HepG2 (cell line): ENCODE measurements at regions not wholly inside any gene's neighbourhood (a gene's known extent, or its start where the extent isn't known, plus 50 kb on each side); places are given as distances from the start of the nearest gene placed in this dataset.

Source experiments
- ELF4 ChIP-seq: sonication (generic); formaldehyde crosslinking; IDR thresholded peaks from 2 replicates; pipeline ENCODE4 v1.5.0; 2020; ENCODE audit warnings: missing genetic modification reagents, mild to moderate bottlenecking, moderate library complexity, borderline replicate concordance
- EP300 ChIP-seq, 3 experiments: sonication (generic) in 1 of 3; formaldehyde crosslinking in 1 of 3; IDR thresholded peaks; 2 replicates each; pipeline versions ENCODE4 v1.5.1 to v1.6.1; 2011 to 2020; ENCODE audit warnings: low read depth in 2 of 3, low read length in 2 of 3, borderline replicate concordance in 1 of 3, improper control_type of control experiment in 1 of 3, mild to moderate bottlenecking in 1 of 3, missing genetic modification reagents in 1 of 3, moderate library complexity in 1 of 3
- FOXP4 ChIP-seq: sonication (generic); formaldehyde crosslinking; IDR thresholded peaks from 2 replicates; pipeline ENCODE4 v1.4.0; 2020; ENCODE audit warnings: missing genetic modification reagents
- HNRNPH1 ChIP-seq: fragments of 200-400 bp; formaldehyde crosslinking; optimal IDR thresholded peaks from 2 replicates; pipeline ENCODE3; 2017; ENCODE audit warnings: mild to moderate bottlenecking, low read depth, low read length
- JDP2 ChIP-seq: sonication (generic); formaldehyde crosslinking; IDR thresholded peaks from 2 replicates; pipeline ENCODE4 v1.8.1; 2022; ENCODE audit warnings: missing genetic modification reagents, borderline replicate concordance
- KDM4B ChIP-seq: sonication (generic); formaldehyde crosslinking; IDR thresholded peaks from 2 replicates; pipeline ENCODE4 v1.4.0; 2020; ENCODE audit warnings: missing genetic modification reagents
- MYNN ChIP-seq: sonication (generic); formaldehyde crosslinking; IDR thresholded peaks from 2 replicates; pipeline ENCODE4 v1.4.0; 2020; ENCODE audit warnings: mild to moderate bottlenecking, low read depth, missing genetic modification reagents
- NFYC ChIP-seq: IDR thresholded peaks from 2 replicates; pipeline ENCODE4 v1.6.1; 2016; ENCODE audit warnings: missing genetic modification reagents, missing compliant biosample characterization
- ZNF256 ChIP-seq: sonication (generic); formaldehyde crosslinking; conservative IDR thresholded peaks from 2 replicates; pipeline ENCODE4 v1.4.0; 2020; ENCODE audit warnings: missing genetic modification reagents
- TF ChIP-seq, protein P1 (sequence below): sonication (generic); formaldehyde crosslinking; IDR thresholded peaks from 2 replicates; pipeline ENCODE4 v1.5.0; 2020; ENCODE audit warnings: mild to moderate bottlenecking, missing genetic modification reagents, borderline replicate concordance
- TF ChIP-seq, protein P2 (sequence below): sonication (generic); formaldehyde crosslinking; IDR thresholded peaks from 2 replicates; pipeline ENCODE4 v1.4.0; 2020; ENCODE audit warnings: mild to moderate bottlenecking, missing genetic modification reagents

DNA sequence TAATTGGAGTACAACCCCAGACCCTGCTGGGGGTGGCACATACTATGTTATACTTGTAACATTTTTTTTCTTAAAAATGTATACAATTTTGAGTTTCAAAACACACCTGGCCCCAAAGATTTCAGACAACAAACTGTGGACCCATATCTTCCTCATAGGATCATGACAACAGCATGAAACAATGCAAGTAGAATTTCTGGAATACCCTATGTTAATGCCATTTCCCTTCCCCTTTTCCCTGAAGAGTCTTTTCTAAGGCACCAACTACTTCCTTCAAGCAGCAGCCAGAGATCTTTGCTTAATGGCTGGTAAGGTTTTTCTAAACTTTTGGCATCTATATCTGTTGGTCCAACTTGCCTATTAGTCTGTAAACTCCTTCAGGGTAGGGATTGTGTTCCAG, 99.9 kb upstream of the SERBP1 start (continued):
- TF ChIP-seq, protein P1, sequence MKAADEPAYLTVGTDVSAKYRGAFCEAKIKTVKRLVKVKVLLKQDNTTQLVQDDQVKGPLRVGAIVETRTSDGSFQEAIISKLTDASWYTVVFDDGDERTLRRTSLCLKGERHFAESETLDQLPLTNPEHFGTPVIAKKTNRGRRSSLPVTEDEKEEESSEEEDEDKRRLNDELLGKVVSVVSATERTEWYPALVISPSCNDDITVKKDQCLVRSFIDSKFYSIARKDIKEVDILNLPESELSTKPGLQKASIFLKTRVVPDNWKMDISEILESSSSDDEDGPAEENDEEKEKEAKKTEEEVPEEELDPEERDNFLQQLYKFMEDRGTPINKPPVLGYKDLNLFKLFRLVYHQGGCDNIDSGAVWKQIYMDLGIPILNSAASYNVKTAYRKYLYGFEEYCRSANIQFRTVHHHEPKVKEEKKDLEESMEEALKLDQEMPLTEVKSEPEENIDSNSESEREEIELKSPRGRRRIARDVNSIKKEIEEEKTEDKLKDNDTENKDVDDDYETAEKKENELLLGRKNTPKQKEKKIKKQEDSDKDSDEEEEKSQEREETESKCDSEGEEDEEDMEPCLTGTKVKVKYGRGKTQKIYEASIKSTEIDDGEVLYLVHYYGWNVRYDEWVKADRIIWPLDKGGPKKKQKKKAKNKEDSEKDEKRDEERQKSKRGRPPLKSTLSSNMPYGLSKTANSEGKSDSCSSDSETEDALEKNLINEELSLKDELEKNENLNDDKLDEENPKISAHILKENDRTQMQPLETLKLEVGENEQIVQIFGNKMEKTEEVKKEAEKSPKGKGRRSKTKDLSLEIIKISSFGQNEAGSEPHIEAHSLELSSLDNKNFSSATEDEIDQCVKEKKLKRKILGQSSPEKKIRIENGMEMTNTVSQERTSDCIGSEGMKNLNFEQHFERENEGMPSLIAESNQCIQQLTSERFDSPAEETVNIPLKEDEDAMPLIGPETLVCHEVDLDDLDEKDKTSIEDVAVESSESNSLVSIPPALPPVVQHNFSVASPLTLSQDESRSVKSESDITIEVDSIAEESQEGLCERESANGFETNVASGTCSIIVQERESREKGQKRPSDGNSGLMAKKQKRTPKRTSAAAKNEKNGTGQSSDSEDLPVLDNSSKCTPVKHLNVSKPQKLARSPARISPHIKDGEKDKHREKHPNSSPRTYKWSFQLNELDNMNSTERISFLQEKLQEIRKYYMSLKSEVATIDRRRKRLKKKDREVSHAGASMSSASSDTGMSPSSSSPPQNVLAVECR: no peak
- TF ChIP-seq EP300 (IDR thresholded peaks at IDR 0.05; ENCODE audit: low read depth in 2 of 2, low read length in 2 of 2) (no peak), EP300 (CRISPR knock-in tag; IDR thresholded peaks at IDR 0.05; ENCODE audit: borderline replicate concordance) (no peak), JDP2 (no peak), NFYC (CRISPR knock-in tag) (no peak), MYNN (no peak), KDM4B (CRISPR knock-in tag) (no peak), ELF4 (CRISPR knock-in tag) (no peak), ZNF256 (CRISPR knock-in tag) (no peak), HNRNPH1 (no peak), FOXP4 (CRISPR knock-in tag) (no peak)
- TF ChIP-seq, protein P2, sequence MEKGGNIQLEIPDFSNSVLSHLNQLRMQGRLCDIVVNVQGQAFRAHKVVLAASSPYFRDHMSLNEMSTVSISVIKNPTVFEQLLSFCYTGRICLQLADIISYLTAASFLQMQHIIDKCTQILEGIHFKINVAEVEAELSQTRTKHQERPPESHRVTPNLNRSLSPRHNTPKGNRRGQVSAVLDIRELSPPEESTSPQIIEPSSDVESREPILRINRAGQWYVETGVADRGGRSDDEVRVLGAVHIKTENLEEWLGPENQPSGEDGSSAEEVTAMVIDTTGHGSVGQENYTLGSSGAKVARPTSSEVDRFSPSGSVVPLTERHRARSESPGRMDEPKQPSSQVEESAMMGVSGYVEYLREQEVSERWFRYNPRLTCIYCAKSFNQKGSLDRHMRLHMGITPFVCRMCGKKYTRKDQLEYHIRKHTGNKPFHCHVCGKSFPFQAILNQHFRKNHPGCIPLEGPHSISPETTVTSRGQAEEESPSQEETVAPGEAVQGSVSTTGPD: no peak
